ENCODE measurements at regions not wholly inside any gene's neighbourhood (a gene's known extent, or its start where the extent isn't known, plus 50 kb on each side); places are given as distances from the start of the nearest gene placed in this dataset.

GRCh38 chr2:125886153-125886552 lies 769.8 kb upstream of the GYPC start:
- no peak overlapping the region for H3K4me3 ChIP-seq (ENCODE audit: low read depth, low read length)
- no peaks in the 10 kb centered on the region for H3K36me3 ChIP-seq (ENCODE audit: control insufficient read depth, insufficient read depth, low read length)
- H3K9me3 ChIP-seq (ENCODE audit: control insufficient read depth, insufficient read depth, low read length), result no peaks in the 10 kb centered on the region
- no peak overlapping the region for H3K9ac ChIP-seq (ENCODE audit: low read depth, low read length)
- H3K4me1 ChIP-seq (ENCODE audit: control insufficient read depth, insufficient read depth, low read length), result no peaks in the 10 kb centered on the region
- H3K27me3 ChIP-seq (ENCODE audit: control insufficient read depth, insufficient read depth, low read length), result no peaks in the 10 kb centered on the region

GRCh38 chr2:125901278-125901677 lies 754.7 kb upstream of the GYPC start:
- H3K9ac ChIP-seq (ENCODE audit: low read depth, low read length), result no peak overlapping the region
- peaks cover 5% of the 10 kb centered on the region for H3K9me3 ChIP-seq (ENCODE audit: control insufficient read depth, insufficient read depth, low read length)
- no peaks in the 10 kb centered on the region for H3K4me1 ChIP-seq (ENCODE audit: control insufficient read depth, insufficient read depth, low read length)

GRCh38 chr2:125925891-125926546 lies 729.9 kb upstream of the GYPC start:
- Histone ChIP-seq H3K36me3 (ENCODE audit: control insufficient read depth, insufficient read depth, low read length) (no peaks in the 10 kb centered on the region), H3K4me1 (ENCODE audit: control insufficient read depth, insufficient read depth, low read length) (no peaks in the 10 kb centered on the region), H3K27me3 (ENCODE audit: control insufficient read depth, insufficient read depth, low read length) (no peaks in the 10 kb centered on the region), H3K9ac (ENCODE audit: low read depth, low read length) (no peak overlapping the region), H3K4me3 (ENCODE audit: low read depth, low read length) (no peak overlapping the region), H3K9me3 (ENCODE audit: control insufficient read depth, insufficient read depth, low read length) (no peaks in the 10 kb centered on the region)

More at GRCh38 chr2:125901278-125901677, 754.7 kb upstream of the GYPC start:
- Histone ChIP-seq H3K36me3 (ENCODE audit: control insufficient read depth, insufficient read depth, low read length) (no peaks in the 10 kb centered on the region), H3K27me3 (ENCODE audit: control insufficient read depth, insufficient read depth, low read length) (no peaks in the 10 kb centered on the region), H3K4me3 (ENCODE audit: low read depth, low read length) (no peak overlapping the region)

GRCh38 chr2:125935559-125935958 lies 720.4 kb upstream of the GYPC start:
- no peaks in the 10 kb centered on the region for H3K9me3 ChIP-seq (ENCODE audit: control insufficient read depth, insufficient read depth, low read length)
- no peaks in the 10 kb centered on the region for H3K27me3 ChIP-seq (ENCODE audit: control insufficient read depth, insufficient read depth, low read length)
- no peak overlapping the region for H3K9ac ChIP-seq (ENCODE audit: low read depth, low read length)
- no peaks in the 10 kb centered on the region for H3K4me1 ChIP-seq (ENCODE audit: control insufficient read depth, insufficient read depth, low read length)
- no peaks in the 10 kb centered on the region for H3K36me3 ChIP-seq (ENCODE audit: control insufficient read depth, insufficient read depth, low read length)
- H3K4me3 ChIP-seq (ENCODE audit: low read depth, low read length), result no peak overlapping the region

DNA sequence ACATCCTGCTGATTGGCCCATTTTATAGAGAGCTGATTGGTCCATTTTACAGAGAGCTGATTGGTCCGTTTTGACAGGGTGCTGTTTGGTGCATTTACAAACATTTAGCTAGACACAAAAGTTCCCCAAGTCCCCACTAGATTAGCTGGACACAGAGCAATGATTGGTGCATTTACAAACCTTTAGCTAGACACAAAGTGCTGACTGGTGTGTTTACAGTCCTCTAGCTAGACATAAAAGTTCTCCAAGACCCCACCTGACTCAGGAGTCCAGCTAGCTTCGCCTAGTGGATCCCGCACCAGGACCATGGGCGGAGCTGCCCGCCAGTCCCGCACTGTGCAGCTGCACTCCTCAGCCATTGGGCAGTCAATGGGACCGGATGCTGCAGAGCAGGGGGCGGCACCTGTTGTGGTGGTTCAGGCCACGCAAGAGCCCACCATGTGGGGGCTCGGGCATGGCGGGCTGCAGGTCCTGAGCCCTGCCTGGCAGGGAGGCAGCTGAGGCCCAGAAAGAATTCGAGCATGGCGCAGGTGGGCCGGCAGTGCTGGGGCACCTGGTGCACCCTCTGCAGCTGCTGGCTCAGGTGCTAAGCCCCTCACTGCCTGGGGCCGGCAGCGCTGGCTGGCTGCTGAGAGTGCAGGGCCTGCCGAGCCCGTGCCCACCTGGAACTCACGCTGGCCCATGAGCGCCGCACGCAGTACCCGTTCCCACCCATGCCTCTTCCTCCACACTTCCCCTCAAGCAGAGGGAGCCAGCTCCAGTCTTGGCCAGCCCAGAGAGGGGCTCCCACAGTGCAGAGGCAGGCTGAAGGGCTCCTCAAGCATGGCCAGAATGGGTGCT lies 713.2 kb upstream of the GYPC start:
- no peak overlapping the region for H3K4me3 ChIP-seq (ENCODE audit: low read depth, low read length)
- no peak overlapping the region for H3K9ac ChIP-seq (ENCODE audit: low read depth, low read length)
- H3K36me3 ChIP-seq (ENCODE audit: control insufficient read depth, insufficient read depth, low read length), result no peaks in the 10 kb centered on the region
- H3K4me1 ChIP-seq (ENCODE audit: control insufficient read depth, insufficient read depth, low read length), result no peaks in the 10 kb centered on the region
- no peaks in the 10 kb centered on the region for H3K9me3 ChIP-seq (ENCODE audit: control insufficient read depth, insufficient read depth, low read length)
- no peaks in the 10 kb centered on the region for H3K27me3 ChIP-seq (ENCODE audit: control insufficient read depth, insufficient read depth, low read length)

DNA sequence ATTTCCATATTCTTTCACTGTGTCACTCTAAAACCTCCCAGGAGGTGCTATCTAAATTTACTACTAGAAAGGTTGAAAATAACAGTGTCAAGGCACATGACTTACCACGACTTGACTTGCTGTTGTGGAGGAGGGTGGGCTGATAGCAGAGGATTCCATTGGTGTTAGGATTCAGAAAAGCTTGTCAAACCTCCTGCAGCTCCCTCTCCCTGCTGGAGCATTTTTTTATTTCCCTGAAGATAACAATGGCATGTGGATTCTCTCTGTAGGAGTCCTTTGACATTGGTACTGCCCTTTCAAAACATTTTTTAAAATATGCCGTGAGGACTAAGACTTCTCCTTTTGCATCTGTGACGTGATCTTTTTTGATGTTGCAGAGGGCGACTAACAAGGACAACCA lies 696.9 kb upstream of the GYPC start:
- Histone ChIP-seq H3K9me3 (ENCODE audit: control insufficient read depth, insufficient read depth, low read length) (no peaks in the 10 kb centered on the region), H3K27me3 (ENCODE audit: control insufficient read depth, insufficient read depth, low read length) (peaks cover 40% of the 10 kb centered on the region), H3K4me3 (ENCODE audit: low read depth, low read length) (no peak overlapping the region)

DNA sequence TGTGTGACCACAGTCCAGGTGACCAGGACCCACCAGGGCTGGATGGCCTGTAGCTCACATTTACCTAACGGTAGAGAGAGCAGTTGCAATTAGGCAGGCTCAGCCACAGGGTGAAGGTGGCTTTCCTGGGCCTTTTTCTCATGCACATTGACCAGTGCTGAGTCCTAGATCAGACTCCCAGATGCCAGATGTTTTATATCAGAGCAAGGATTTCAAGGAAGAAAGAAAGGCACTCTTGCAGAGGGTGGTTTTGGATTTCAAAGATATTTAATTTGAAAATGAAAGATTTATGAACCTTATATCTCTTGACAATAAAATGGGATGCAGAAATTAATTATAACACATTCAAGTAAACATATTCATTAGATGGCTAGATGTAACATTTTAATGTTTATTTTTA lies 694.2 kb upstream of the GYPC start:
- Histone ChIP-seq H3K9me3 (ENCODE audit: control insufficient read depth, insufficient read depth, low read length) (no peaks in the 10 kb centered on the region), H3K4me3 (ENCODE audit: low read depth, low read length) (no peak overlapping the region), H3K27me3 (ENCODE audit: control insufficient read depth, insufficient read depth, low read length) (peaks cover 40% of the 10 kb centered on the region), H3K36me3 (ENCODE audit: control insufficient read depth, insufficient read depth, low read length) (no peaks in the 10 kb centered on the region), H3K4me1 (ENCODE audit: control insufficient read depth, insufficient read depth, low read length) (peaks cover 3% of the 10 kb centered on the region), H3K9ac (ENCODE audit: low read depth, low read length) (no peak overlapping the region)

More for the DNA sequence above, 696.9 kb upstream of the GYPC start:
- Histone ChIP-seq H3K9ac (ENCODE audit: low read depth, low read length) (no peak overlapping the region), H3K4me1 (ENCODE audit: control insufficient read depth, insufficient read depth, low read length) (peaks cover 3% of the 10 kb centered on the region), H3K36me3 (ENCODE audit: control insufficient read depth, insufficient read depth, low read length) (no peaks in the 10 kb centered on the region)

DNA sequence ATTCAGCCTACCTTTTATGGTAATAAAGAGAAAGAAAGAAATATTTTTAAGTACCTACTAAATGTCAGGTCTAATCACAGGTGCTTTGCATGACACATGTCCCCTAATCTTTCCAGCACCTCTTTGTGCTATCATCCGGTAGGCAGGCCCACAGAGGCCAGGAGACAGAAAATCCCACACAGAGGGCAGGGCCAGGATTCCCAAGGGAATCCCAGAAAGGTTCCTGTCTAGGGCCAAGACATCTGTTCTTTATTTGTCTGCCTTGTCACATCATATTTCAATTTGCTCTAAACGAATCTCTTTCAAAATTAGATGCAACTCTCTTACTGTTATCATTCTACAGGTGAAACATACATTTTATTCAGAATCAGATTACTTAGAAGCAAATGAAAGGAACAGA lies 676.1 kb upstream of the GYPC start:
- Histone ChIP-seq H3K9me3 (ENCODE audit: control insufficient read depth, insufficient read depth, low read length) (no peaks in the 10 kb centered on the region), H3K36me3 (ENCODE audit: control insufficient read depth, insufficient read depth, low read length) (no peaks in the 10 kb centered on the region), H3K9ac (ENCODE audit: low read depth, low read length) (no peak overlapping the region), H3K4me3 (ENCODE audit: low read depth, low read length) (no peak overlapping the region), H3K4me1 (ENCODE audit: control insufficient read depth, insufficient read depth, low read length) (no peaks in the 10 kb centered on the region), H3K27me3 (ENCODE audit: control insufficient read depth, insufficient read depth, low read length) (no peaks in the 10 kb centered on the region)

DNA sequence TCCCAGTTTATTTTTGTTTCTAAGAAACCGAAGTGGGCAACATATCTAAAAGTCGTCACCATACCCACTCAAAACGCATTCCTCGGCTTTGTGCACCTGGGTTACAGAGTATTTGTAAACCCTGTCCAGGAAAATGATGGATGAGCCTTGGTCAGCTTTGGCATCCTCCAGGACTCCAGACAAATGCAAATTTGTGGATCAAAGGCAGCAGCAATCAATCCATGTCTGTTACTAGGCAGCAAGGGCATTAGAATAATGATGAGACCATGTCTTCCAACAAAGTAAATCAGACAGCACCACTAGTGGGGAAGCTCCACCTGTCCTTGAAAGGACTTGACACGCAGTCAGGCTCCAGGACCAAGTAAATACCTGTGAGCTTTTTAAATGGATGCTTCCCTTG lies 672.6 kb upstream of the GYPC start:
- no peak overlapping the region for H3K9ac ChIP-seq (ENCODE audit: low read depth, low read length)
- H3K4me1 ChIP-seq (ENCODE audit: control insufficient read depth, insufficient read depth, low read length), result no peaks in the 10 kb centered on the region
- H3K36me3 ChIP-seq (ENCODE audit: control insufficient read depth, insufficient read depth, low read length), result no peaks in the 10 kb centered on the region
- no peaks in the 10 kb centered on the region for H3K27me3 ChIP-seq (ENCODE audit: control insufficient read depth, insufficient read depth, low read length)
- H3K9me3 ChIP-seq (ENCODE audit: control insufficient read depth, insufficient read depth, low read length), result no peaks in the 10 kb centered on the region
- no peak overlapping the region for H3K4me3 ChIP-seq (ENCODE audit: low read depth, low read length)

DNA sequence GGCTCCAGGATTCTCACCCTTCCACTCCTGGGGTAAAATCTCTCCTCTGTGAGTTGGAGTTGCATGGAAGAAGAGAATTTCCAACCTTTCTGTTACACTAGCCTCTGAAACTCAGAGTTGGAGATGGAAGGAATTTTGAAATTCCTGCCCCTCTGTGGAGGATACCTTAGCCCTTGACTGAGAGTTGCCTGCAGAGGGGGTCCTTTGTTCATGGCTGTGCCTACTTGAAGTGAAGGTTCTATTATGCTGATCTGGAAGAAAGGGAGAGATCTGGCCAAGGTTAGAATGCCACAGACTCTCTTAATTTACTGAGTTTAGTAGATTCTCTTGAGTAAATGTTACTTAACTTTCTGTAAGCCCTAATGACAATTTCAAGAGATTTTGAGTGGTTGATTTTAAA lies 626.6 kb upstream of the GYPC start:
- Histone ChIP-seq H3K27me3 (ENCODE audit: control insufficient read depth, insufficient read depth, low read length) (no peaks in the 10 kb centered on the region), H3K4me3 (ENCODE audit: low read depth, low read length) (no peak overlapping the region), H3K4me1 (ENCODE audit: control insufficient read depth, insufficient read depth, low read length) (peaks cover 2% of the 10 kb centered on the region), H3K9me3 (ENCODE audit: control insufficient read depth, insufficient read depth, low read length) (no peaks in the 10 kb centered on the region), H3K36me3 (ENCODE audit: control insufficient read depth, insufficient read depth, low read length) (no peaks in the 10 kb centered on the region), H3K9ac (ENCODE audit: low read depth, low read length) (no peak overlapping the region)

DNA sequence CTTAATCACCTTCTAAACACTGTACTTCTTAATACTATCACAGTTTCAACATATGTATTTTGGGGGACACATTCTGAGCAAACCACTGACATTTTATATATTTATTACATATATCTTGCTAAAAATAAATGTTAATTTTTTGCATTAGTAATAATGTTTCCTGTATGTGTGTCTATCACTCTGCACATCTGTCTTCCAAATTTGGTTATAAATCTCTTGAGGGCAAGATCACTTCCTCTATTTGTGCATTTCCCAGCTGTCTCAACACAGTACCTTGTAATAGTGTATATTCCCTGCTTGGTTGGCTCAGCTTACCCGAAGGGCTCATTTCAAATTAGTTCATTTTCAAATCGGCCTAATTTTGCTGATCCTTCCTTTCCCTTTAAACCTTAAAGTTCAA lies 617.1 kb upstream of the GYPC start:
- Histone ChIP-seq H3K9me3 (ENCODE audit: control insufficient read depth, insufficient read depth, low read length) (no peaks in the 10 kb centered on the region), H3K36me3 (ENCODE audit: control insufficient read depth, insufficient read depth, low read length) (no peaks in the 10 kb centered on the region), H3K27me3 (ENCODE audit: control insufficient read depth, insufficient read depth, low read length) (no peaks in the 10 kb centered on the region), H3K4me1 (ENCODE audit: control insufficient read depth, insufficient read depth, low read length) (no peaks in the 10 kb centered on the region), H3K9ac (ENCODE audit: low read depth, low read length) (no peak overlapping the region), H3K4me3 (ENCODE audit: low read depth, low read length) (no peak overlapping the region)

- Histone ChIP-seq H3K4me3 (ENCODE audit: low read depth, low read length) (no peak overlapping the region), H3K36me3 (ENCODE audit: control insufficient read depth, insufficient read depth, low read length) (no peaks in the 10 kb centered on the region), H3K9ac (ENCODE audit: low read depth, low read length) (no peak overlapping the region), H3K9me3 (ENCODE audit: control insufficient read depth, insufficient read depth, low read length) (no peaks in the 10 kb centered on the region), H3K27me3 (ENCODE audit: control insufficient read depth, insufficient read depth, low read length) (no peaks in the 10 kb centered on the region), H3K4me1 (ENCODE audit: control insufficient read depth, insufficient read depth, low read length) (no peaks in the 10 kb centered on the region)
Measured at GRCh38 chr2:126041391-126042047, 614.4 kb upstream of the GYPC start.

Measured in iPS-15b (cell line).